CD4-positive, alpha-beta T cell treated with Interleukin-15 for 4 hours (primary cell): ENCODE measurements at regions not wholly inside any gene's neighbourhood (a gene's known extent, or its start where the extent isn't known, plus 50 kb on each side); places are given as distances from the start of the nearest gene placed in this dataset.
"Not testable (repeated sequence)": the region's sequence is repeated elsewhere in the genome, so short reads cannot be mapped to it uniquely, and the experiment has no call there.

Experiments used
- DNase-seq: peaks from one replicate; pipeline ENCODE4 v3.0.0-alpha.2; 2020; ENCODE audit warnings: low spot score

GRCh38 chr4:123026015-123026414, 103.6 kb upstream of the NUDT6 start:
- not testable (repeated sequence) for DNase-seq

DNA sequence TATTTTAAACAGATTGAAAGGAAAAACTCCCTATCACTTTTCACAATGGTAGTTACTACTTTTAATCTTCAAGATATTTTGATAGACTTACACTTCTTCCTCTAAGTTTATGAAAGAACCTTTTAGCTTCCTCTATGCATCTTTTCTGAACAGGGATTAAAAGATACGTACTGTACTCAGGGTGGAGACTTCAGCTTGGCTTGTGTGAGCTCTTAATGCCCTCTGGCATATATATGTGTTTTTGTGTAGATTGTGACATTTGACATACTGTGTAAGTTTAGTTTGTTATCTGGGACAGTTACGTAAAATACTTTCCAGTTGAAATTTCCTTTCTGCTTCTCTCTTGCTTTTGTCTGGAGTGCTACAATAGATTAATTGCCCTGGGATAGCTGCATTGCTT, 109.3 kb upstream of the NUDT6 start:
- DNase-seq, result no peak

- no peak for DNase-seq
Measured at GRCh38 chr4:123034023-123034422, 111.6 kb upstream of the NUDT6 start.

- no peak for DNase-seq
Measured at GRCh38 chr4:123035239-123035638, 112.8 kb upstream of the NUDT6 start.

GRCh38 chr4:123037804-123038203, 115.4 kb upstream of the NUDT6 start:
- DNase-seq, result no peak

DNA sequence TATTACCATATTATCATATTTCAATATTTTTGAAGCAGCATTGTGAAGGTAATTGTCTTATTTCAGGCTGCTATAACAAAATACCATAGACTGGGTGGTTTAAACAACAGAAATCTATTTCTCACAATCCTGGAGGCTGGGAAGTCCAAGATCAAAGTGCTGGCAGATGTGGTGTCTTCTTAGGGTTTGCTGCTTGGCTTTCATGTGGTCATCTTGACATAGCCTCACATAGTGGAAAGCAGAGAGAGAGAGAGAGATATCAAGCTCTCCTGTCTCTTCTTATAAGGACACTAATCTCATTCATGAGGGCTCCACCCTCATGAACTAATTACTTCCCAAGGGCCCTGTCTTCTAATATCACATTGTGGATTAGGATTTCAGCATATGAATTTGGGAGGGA, 119.7 kb upstream of the NUDT6 start:
- DNase-seq, result no peak

- no peak for DNase-seq
Measured at GRCh38 chr4:123043013-123043412, 120.6 kb upstream of the NUDT6 start.

DNA sequence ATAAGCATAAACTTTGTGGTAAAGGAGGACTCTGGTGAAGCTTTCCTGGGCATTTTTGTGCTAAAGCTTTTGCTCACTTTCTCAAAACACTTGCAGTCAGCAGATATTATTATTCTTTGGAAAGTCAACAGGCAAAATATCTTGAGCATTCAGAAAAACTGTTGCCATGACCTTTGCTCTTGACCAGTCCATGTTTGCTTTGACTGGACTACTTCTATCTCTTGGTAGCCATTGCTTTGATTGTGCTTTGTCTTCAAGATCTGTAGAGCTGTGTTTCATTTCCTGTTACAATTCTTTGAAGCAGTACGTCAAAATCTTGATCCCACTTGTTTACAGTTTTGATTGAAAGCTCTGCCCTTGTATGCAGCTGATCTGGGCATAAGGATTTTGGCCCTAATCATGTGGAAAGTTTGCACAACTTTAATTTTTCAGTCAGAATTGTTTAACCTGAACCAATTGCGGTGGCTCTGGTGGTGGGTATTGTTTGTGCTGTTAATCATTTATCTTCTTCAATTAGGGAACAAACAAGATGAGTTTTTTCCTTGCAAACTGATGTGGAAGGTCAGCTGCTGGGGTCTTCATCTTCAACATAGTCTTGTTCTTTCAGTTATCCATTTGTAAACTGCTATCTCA, 121.5 kb upstream of the NUDT6 start:
- no peak for DNase-seq

- DNase-seq, result no peak
Measured at GRCh38 chr4:123046096-123046495, 123.7 kb upstream of the NUDT6 start.

GRCh38 chr4:123050018-123050417, 127.6 kb upstream of the NUDT6 start:
- DNase-seq, result no peak

- DNase-seq, result no peak
Measured at GRCh38 chr4:123052007-123052406, 129.6 kb upstream of the NUDT6 start.

GRCh38 chr4:123055943-123056342, 133.5 kb upstream of the NUDT6 start:
- DNase-seq, result no peak

DNA sequence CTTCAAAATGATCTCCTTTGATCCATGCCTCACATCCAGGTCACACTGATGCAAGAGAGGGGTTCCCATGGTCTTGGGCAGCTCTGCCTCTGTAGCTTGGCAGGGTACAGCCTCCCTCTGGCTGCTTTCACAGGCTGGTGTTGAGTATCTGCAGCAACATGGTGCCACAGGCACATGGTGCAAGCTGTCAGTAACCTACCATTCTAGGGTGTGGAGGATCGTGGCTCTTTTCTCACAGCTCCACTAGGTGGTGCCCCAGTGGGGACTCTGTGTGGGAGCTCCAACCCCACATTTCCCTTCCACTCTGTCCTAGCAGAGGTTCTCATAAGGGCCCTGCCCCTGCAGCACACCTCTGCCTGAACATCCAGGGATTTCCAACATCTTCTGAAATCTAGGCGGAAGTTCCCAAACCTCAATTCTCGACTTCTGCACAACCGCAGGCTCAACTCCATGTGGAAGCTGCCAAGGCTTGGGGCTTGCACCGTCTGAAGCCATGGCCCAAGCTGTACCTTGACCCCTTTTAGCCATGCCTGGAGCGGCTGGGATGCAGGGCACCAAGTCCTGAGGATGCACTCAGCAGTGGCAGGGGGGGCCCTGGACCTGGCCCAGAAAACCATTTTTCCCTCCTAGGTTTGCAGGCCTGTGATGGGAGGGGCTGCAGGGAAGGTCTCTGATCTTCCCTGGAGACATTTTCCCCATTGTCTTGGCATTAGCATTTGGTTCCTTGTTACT, 137.8 kb upstream of the NUDT6 start:
- DNase-seq, result no peak

DNA sequence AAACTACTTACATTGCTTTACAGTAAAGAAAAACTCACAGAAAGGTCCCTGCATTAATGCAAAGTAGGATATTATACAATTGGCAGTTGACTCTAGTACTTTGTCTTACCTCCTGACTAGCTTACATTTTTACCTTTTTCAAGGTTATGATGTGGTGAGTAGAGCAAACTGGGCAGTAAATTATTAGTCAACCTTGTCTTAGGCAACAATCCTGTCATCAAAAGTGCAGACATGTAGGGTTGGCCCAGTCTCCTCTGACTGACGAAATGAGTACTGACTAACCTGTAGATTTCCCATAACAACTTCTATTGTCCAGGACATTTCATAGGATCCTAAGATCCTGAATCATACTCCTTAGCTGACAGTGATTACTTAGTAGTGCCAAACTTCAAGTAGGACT, 142.0 kb upstream of the NUDT6 start:
- no peak for DNase-seq

DNA sequence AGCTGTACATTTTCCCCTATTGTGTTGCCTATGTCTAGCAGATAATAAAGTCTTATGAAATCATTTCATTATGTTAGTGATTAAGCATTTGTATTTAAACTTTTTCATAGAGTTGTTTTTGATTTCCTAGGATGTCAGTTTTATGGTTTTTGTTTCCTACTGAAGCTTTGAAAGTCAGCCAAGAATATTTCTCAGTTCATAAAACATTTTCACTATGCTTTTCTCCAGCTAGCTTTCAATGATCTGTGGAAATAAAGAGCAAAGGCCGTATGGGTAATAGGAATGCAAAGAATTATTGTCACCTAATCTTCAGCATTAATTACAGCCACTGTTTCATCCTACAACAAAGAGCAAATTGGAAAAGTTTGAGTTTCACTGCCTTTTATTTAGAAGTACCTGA, 145.7 kb upstream of the NUDT6 start:
- DNase-seq, result no peak

DNA sequence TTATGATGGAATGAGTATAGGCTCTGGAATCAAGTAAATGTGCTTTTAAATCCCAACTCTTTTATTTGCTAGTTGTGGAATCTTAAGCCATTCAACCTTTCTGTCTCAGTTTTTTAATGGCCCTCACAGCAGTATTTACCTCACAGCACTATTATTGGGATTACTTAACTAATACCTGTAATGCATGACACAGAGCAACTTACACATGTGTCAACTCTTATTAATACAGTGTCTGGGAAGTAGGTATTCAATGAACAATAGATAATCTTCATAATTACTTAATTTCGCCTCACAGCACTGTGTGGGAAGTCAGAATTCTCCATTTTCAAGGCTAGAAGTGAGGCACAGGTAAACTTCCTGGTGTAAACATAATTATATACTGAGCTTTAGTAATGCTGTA, 149.7 kb upstream of the NUDT6 start:
- no peak for DNase-seq

GRCh38 chr4:123073650-123074049, 151.3 kb upstream of the NUDT6 start:
- no peak for DNase-seq

- no peak for DNase-seq
Measured at GRCh38 chr4:123077330-123077729, 154.9 kb upstream of the NUDT6 start.

- no peak for DNase-seq
Measured at GRCh38 chr4:123081971-123082370, 159.6 kb upstream of the NUDT6 start.

DNA sequence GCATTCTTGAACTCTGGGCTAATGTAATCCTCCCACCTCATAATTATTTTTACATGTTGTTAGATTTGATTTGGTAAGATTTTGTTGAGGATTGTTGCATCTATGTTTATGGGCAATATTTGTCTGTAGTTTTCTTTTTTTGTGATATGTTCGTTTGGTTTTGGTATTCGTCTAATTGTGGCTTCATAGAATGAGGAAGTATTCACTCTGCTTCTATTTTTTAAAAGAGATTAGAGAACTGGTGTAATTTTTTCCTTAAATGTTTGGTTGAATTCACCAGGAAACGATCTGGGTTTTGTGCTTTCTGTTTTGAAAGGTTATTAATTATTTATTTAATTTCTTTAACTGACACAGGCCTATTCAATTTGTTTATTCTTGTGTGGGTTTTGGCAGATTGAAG, 161.2 kb upstream of the NUDT6 start:
- no peak for DNase-seq

- DNase-seq, result no peak
Measured at GRCh38 chr4:123088501-123088900, 166.1 kb upstream of the NUDT6 start.

DNA sequence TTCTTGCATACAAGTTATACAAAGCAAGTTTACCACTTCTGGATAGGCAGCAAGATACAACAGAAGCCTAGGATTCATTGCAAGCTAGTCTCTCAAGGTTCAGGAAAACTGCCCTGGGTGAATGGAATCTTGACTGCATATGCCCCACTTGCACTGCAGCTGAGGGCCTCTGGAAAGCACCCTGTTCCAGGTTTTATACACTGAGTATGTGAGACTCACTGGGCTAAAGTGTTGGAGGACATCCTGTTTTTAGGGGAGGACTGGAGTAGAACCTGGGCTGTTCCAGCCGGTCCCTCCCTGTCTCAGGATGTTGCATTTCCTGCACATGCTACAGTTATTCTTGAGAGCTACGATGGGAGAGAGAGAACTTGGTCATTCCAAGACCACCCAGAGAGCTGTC, 168.5 kb upstream of the NUDT6 start:
- DNase-seq, result no peak

GRCh38 chr4:123092586-123092985, 170.2 kb upstream of the NUDT6 start:
- DNase-seq, result no peak

GRCh38 chr4:123093236-123093635, 170.8 kb upstream of the NUDT6 start:
- DNase-seq, result no peak
